G401 (cell line): ENCODE measurements at regions not wholly inside any gene's neighbourhood (a gene's known extent, or its start where the extent isn't known, plus 50 kb on each side); places are given as distances from the start of the nearest gene placed in this dataset.

Experiments
- DNase-seq: peaks from one replicate; pipeline ENCODE4 v3.0.0-alpha.2; 2015; ENCODE audit warnings: low spot score
- in situ Hi-C: cut with HindIII; loops from 2 replicates; pipeline ENCODE4 v1.10.0; 2016; ENCODE audit warnings: low sequenced_read_pairs, mixed read lengths

GRCh38 chr9:88746743-88747398 is 211.9 kb downstream of the NXNL2 start:
- in situ Hi-C loops: no loop called here
- DNase-seq: no peak

- no peak for DNase-seq
- in situ Hi-C loops: no loop called here
These were observed 212.8 kb downstream of the NXNL2 start for GRCh38 chr9:88747768-88748167.

GRCh38 chr9:88748566-88749261 is 213.7 kb downstream of the NXNL2 start:
- in situ Hi-C loops: no loop called here
- no peak for DNase-seq

- in situ Hi-C loops: no loop called here
- DNase-seq: no peak
These were observed 214.4 kb downstream of the NXNL2 start for GRCh38 chr9:88749420-88749819.

GRCh38 chr9:88750832-88751360 is 215.9 kb downstream of the NXNL2 start:
- DNase-seq: no peak
- in situ Hi-C loops: no loop called here

GRCh38 chr9:88751781-88752180 is 216.8 kb downstream of the NXNL2 start:
- no peak for DNase-seq
- in situ Hi-C loops: no loop called here

- DNase-seq: no peak
- in situ Hi-C loops: no loop called here
These were observed 218.9 kb downstream of the NXNL2 start for GRCh38 chr9:88753691-88754367.

GRCh38 chr9:88754452-88754851 is 219.5 kb downstream of the NXNL2 start:
- in situ Hi-C loops: no loop called here
- DNase-seq: no peak

GRCh38 chr9:88754886-88755285 is 219.9 kb downstream of the NXNL2 start:
- DNase-seq: no peak
- in situ Hi-C loops: no loop called here

GRCh38 chr9:88757406-88758010 is 222.5 kb downstream of the NXNL2 start:
- in situ Hi-C loops: no loop called here
- DNase-seq: no peak

GRCh38 chr9:88759364-88759763 is 224.4 kb downstream of the NXNL2 start:
- in situ Hi-C loops: no loop called here
- no peak for DNase-seq

GRCh38 chr9:88766778-88767503 is 224.3 kb upstream of the S1PR3 start:
- in situ Hi-C loops: no loop called here
- DNase-seq: no peak

GRCh38 chr9:88767504-88767790 is 223.8 kb upstream of the S1PR3 start:
- DNase-seq: no peak
- in situ Hi-C loops: no loop called here

- in situ Hi-C loops: loop anchor here (5.0 kb wide), 1 partner anchor 35 kb away; no protein-coding TSS in a partner anchor
These were observed 218.7 kb upstream of the S1PR3 start for GRCh38 chr9:88772575-88772974.

GRCh38 chr9:88773126-88773525 is 218.1 kb upstream of the S1PR3 start:
- DNase-seq: no peak
- in situ Hi-C loops: loop anchor here (5.0 kb wide), 1 partner anchor 36 kb away; no protein-coding TSS in a partner anchor

More at GRCh38 chr9:88772575-88772974, 218.7 kb upstream of the S1PR3 start:
- no peak for DNase-seq

- in situ Hi-C loops: loop anchor here (5.0 kb wide), 1 partner anchor 36 kb away; no protein-coding TSS in a partner anchor
These were observed 217.5 kb upstream of the S1PR3 start for GRCh38 chr9:88773627-88774244.

GRCh38 chr9:88775037-88775471 is 216.2 kb upstream of the S1PR3 start:
- DNase-seq: no peak
- in situ Hi-C loops: no loop called here

More at GRCh38 chr9:88773627-88774244, 217.5 kb upstream of the S1PR3 start:
- DNase-seq: no peak

GRCh38 chr9:88775559-88775958 is 215.7 kb upstream of the S1PR3 start:
- in situ Hi-C loops: no loop called here
- DNase-seq: no peak

- in situ Hi-C loops: no loop called here
- no peak for DNase-seq
These were observed 215.3 kb upstream of the S1PR3 start for GRCh38 chr9:88775966-88776365.
